ENCODE measurements at regions not wholly inside any gene's neighbourhood (a gene's known extent, or its start where the extent isn't known, plus 50 kb on each side); places are given as distances from the start of the nearest gene placed in this dataset.
A peak's percentile ranks its signal among the peaks of the same experiment; 100 is the strongest.

DNA sequence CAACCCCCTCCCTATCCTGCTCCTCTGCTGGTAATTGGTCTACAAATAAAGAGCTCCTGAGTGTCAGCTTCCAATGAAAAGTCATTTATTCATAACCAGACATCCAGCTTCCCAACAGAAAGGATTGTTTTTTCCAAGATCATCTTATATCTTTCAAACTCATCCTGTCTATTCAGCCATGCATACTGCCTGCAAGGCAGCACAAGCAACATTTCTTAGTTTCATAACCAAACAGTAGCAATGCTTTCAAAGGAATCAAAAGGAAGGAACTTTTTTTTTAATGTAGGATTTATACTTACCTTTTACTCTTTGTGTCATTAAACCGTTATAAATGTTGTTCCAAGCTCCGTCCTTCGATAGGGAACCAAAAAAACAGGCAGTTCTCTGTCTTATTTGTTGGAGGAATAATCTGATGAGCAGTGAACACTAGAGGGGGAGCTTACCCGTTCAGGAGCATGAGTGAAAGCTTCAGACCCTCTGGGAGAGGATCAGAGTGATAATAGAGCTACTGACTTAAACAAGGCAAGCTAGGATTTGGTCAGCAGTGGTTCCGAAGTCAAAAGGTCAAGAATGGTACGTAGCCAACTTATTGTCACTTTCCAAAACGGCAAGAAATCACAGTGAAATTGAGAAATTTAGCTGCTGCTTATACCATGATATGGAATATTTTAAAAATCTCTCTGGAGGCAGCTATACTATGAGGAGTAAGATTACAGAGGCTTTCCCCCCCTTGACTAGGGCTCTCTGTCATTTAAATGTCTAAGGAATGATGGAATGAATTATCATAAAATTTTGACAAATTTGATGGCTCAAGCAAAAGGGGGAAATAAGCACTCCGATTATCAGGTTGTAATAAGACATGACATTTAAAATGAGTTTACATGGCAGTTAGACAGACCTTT is 892.9 kb downstream of the NR2F1-AS1 start:
- Histone ChIP-seq H3K79me2 (ENCODE audit: insufficient read depth, low read length) (no peaks in the 10 kb centered on the region), H3K27ac (ENCODE audit: low read depth, low read length) (no peak overlapping the region), H3K4me2 (ENCODE audit: insufficient read depth, low read length) (peak overlapping the region; percentile 82), H3K36me3 (ENCODE audit: insufficient read depth, low read length) (no peaks in the 10 kb centered on the region), H2AFZ (ENCODE audit: low read length) (peak overlapping the region; percentile 82), H3K4me1 (ENCODE audit: insufficient read depth, low read length) (peaks cover 5% of the 10 kb centered on the region), H3K9me3 (ENCODE audit: low read depth, low read length) (no peaks in the 10 kb centered on the region), H4K20me1 (ENCODE audit: insufficient read depth, low read length) (no peaks in the 10 kb centered on the region), H3K27me3 (ENCODE audit: insufficient read depth, low read length) (no peaks in the 10 kb centered on the region), H3K4me3 (ENCODE audit: insufficient read depth, low read length) (peak overlapping the region; percentile 49)
- TF ChIP-seq, protein P1, sequence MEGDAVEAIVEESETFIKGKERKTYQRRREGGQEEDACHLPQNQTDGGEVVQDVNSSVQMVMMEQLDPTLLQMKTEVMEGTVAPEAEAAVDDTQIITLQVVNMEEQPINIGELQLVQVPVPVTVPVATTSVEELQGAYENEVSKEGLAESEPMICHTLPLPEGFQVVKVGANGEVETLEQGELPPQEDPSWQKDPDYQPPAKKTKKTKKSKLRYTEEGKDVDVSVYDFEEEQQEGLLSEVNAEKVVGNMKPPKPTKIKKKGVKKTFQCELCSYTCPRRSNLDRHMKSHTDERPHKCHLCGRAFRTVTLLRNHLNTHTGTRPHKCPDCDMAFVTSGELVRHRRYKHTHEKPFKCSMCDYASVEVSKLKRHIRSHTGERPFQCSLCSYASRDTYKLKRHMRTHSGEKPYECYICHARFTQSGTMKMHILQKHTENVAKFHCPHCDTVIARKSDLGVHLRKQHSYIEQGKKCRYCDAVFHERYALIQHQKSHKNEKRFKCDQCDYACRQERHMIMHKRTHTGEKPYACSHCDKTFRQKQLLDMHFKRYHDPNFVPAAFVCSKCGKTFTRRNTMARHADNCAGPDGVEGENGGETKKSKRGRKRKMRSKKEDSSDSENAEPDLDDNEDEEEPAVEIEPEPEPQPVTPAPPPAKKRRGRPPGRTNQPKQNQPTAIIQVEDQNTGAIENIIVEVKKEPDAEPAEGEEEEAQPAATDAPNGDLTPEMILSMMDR (IDR thresholded peaks at IDR 0.05; ENCODE audit: extremely low read depth, low read depth, low read length): peak; percentile 60
- peak; percentile 93 for DNase-seq (ENCODE audit: insufficient read length, low spot score, missing footprints)

GRCh38 chr5:92678640-92679039 is 902.4 kb downstream of the NR2F1-AS1 start:
- TF ChIP-seq, protein P1 (IDR thresholded peaks at IDR 0.05; ENCODE audit: extremely low read depth, low read depth, low read length): peak; percentile 49
- Histone ChIP-seq H3K36me3 (ENCODE audit: insufficient read depth, low read length) (no peaks in the 10 kb centered on the region), H3K27me3 (ENCODE audit: insufficient read depth, low read length) (no peaks in the 10 kb centered on the region), H4K20me1 (ENCODE audit: insufficient read depth, low read length) (no peaks in the 10 kb centered on the region), H3K4me2 (ENCODE audit: insufficient read depth, low read length) (no peak overlapping the region), H2AFZ (ENCODE audit: low read length) (no peak overlapping the region), H3K79me2 (ENCODE audit: insufficient read depth, low read length) (no peaks in the 10 kb centered on the region), H3K4me1 (ENCODE audit: insufficient read depth, low read length) (no peaks in the 10 kb centered on the region), H3K9me3 (ENCODE audit: low read depth, low read length) (no peaks in the 10 kb centered on the region), H3K4me3 (ENCODE audit: insufficient read depth, low read length) (no peak overlapping the region), H3K27ac (ENCODE audit: low read depth, low read length) (no peak overlapping the region)
- DNase-seq (ENCODE audit: insufficient read length, low spot score, missing footprints): no peak

DNA sequence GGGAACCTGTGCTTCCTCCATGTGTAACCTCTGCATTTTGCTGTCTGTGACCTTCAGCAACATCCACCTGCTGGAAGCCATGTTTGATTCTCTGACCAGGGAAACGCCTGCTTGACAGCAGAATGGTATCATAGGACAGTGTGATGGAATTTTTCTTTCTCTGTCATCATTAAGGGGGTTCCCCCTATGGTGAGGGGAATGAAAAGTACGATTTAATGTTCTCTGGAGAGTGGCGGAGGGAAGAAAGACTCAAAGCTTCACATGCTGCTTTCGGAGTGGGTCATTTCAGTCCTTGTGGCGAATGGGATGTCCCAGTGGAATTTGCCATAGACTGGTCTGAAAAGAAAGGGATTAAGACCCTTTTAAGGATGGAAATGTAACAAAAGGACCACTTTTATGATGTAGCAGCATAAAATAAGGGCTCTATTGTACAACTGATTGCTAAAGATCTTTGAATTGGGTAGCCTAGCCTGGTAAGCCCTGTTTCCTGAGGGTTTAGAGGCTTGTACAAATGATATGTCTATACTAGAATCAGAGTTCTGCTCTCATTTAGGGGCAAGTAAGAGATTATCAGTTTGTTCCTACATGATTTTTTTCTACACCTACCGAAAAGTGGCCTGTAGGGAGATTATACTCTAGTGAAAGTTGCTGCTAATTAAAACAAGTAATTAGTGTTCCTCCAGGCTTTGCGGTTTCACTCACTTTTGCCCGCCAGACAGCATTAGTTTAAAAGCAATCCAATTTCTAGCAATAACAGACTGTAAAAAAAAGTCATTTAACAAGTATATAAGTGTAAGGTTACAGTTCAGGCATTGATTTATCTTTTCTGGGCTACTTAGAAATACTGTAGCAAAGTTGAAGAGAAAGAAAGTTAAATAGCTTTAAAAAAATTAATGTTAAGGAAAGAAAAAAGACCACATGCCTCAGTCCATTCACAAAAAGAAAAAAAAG is 904.5 kb downstream of the NR2F1-AS1 start:
- Histone ChIP-seq H4K20me1 (ENCODE audit: insufficient read depth, low read length) (no peaks in the 10 kb centered on the region), H3K79me2 (ENCODE audit: insufficient read depth, low read length) (no peaks in the 10 kb centered on the region), H3K27me3 (ENCODE audit: insufficient read depth, low read length) (no peaks in the 10 kb centered on the region), H3K9me3 (ENCODE audit: low read depth, low read length) (no peaks in the 10 kb centered on the region), H2AFZ (ENCODE audit: low read length) (peak overlapping the region; percentile 4), H3K4me3 (ENCODE audit: insufficient read depth, low read length) (no peak overlapping the region), H3K4me1 (ENCODE audit: insufficient read depth, low read length) (no peaks in the 10 kb centered on the region), H3K4me2 (ENCODE audit: insufficient read depth, low read length) (no peak overlapping the region), H3K36me3 (ENCODE audit: insufficient read depth, low read length) (no peaks in the 10 kb centered on the region), H3K27ac (ENCODE audit: low read depth, low read length) (no peak overlapping the region)
- no peak for DNase-seq (ENCODE audit: insufficient read length, low spot score, missing footprints)
- TF ChIP-seq, protein P1 (IDR thresholded peaks at IDR 0.05; ENCODE audit: extremely low read depth, low read depth, low read length): no peak
